GM18519 (cell line): ENCODE measurements at regions not wholly inside any gene's neighbourhood (a gene's known extent, or its start where the extent isn't known, plus 50 kb on each side); places are given as distances from the start of the nearest gene placed in this dataset.

Source experiments
- ATAC-seq: cut with Tn5 transposase; IDR thresholded peaks from one replicate; pipeline ENCODE4 v1.9.1; 2021; ENCODE audit warnings: mild to moderate bottlenecking, moderate library complexity; ENCODE audit not compliant: unreplicated experiment, low FRiP score

GRCh38 chr19:28501976-28502375 is 711.0 kb downstream of the UQCRFS1 start:
- ATAC-seq = no peak

GRCh38 chr19:28500982-28501630 is 711.8 kb downstream of the UQCRFS1 start:
- ATAC-seq = no peak

- ATAC-seq = no peak
Measured at GRCh38 chr19:28500296-28500695, 712.7 kb downstream of the UQCRFS1 start.

- ATAC-seq = no peak
Measured at GRCh38 chr19:28498404-28498976, 714.5 kb downstream of the UQCRFS1 start.

- ATAC-seq = no peak
Measured at GRCh38 chr19:28497887-28498286, 715.1 kb downstream of the UQCRFS1 start.

- ATAC-seq = no peak
Measured at GRCh38 chr19:28497137-28497536, 715.8 kb downstream of the UQCRFS1 start.

- ATAC-seq = no peak
Measured at GRCh38 chr19:28495046-28495445, 717.9 kb downstream of the UQCRFS1 start.

GRCh38 chr19:28494461-28494860 is 718.5 kb downstream of the UQCRFS1 start:
- no peak for ATAC-seq

- ATAC-seq = no peak
Measured at GRCh38 chr19:28493884-28494283, 719.1 kb downstream of the UQCRFS1 start.

- ATAC-seq = no peak
Measured at GRCh38 chr19:28492621-28493020, 720.3 kb downstream of the UQCRFS1 start.

GRCh38 chr19:28492201-28492600 is 720.8 kb downstream of the UQCRFS1 start:
- no peak for ATAC-seq

GRCh38 chr19:28489776-28490175 is 723.2 kb downstream of the UQCRFS1 start:
- no peak for ATAC-seq

- ATAC-seq = no peak
Measured at GRCh38 chr19:28489126-28489660, 723.8 kb downstream of the UQCRFS1 start.

- ATAC-seq = no peak
Measured at GRCh38 chr19:28487999-28488398, 725.0 kb downstream of the UQCRFS1 start.

- ATAC-seq = no peak
Measured at GRCh38 chr19:28486926-28487325, 726.0 kb downstream of the UQCRFS1 start.

GRCh38 chr19:28486473-28486872 is 726.5 kb downstream of the UQCRFS1 start:
- ATAC-seq = no peak

GRCh38 chr19:28485292-28485691 is 727.7 kb downstream of the UQCRFS1 start:
- ATAC-seq = no peak

GRCh38 chr19:28483197-28483596 is 729.8 kb downstream of the UQCRFS1 start:
- no peak for ATAC-seq

GRCh38 chr19:28482221-28482620 is 730.7 kb downstream of the UQCRFS1 start:
- no peak for ATAC-seq

GRCh38 chr19:28481674-28482073 is 731.3 kb downstream of the UQCRFS1 start:
- ATAC-seq = no peak

GRCh38 chr19:28475525-28475924 is 737.4 kb downstream of the UQCRFS1 start:
- ATAC-seq = no peak

- no peak for ATAC-seq
Measured at GRCh38 chr19:28472843-28473242, 740.1 kb downstream of the UQCRFS1 start.
